NCI-H345 (cell line): ENCODE measurements at regions not wholly inside any gene's neighbourhood (a gene's known extent, or its start where the extent isn't known, plus 50 kb on each side); places are given as distances from the start of the nearest gene placed in this dataset.

Experiments
- DNase-seq: peaks from one replicate; lab custom pipeline; 2025; lab: John Stamatoyannopoulos, UW

- no peak for DNase-seq
Observed at GRCh38 chr10:89829262-89829886, 128.0 kb downstream of the KIF20B start.

DNA sequence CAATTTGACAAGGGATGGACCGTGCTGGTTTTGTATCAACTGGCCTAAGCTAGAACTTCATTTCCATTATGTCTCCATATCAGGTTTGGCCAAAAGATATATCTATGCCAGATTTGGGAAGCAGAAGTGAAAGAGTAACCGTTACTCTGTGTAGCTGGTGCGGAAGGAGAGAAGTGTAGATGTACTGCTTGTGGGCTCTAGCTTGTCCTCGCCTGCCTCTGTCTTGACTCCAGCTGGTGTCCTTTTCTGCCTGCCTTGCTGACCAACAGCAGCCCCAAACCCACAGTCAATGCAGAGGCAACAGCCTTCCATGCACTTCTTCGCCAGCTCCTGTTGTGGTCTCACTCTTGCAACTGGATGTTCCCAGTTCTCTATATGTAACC, 128.5 kb downstream of the KIF20B start:
- DNase-seq: no peak

DNA sequence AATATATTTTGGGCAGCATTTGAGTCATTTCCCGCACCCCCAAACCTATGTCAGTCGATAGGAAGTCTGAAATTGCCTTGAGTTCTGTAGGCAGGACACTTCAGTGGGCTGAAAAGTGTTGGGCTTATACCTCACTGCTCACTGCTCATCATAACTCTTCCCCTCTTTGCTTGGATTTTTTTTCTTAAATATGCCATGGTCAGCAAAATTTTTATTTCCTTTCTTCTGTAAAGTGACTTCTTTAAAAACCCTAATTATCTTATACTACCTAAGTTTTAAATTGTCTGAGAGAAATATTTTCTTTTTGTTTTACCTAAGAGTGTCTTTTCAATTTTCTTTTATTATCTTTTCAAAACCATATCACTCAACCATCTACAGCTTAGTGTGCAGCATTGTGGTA, 129.2 kb downstream of the KIF20B start:
- no peak for DNase-seq

DNA sequence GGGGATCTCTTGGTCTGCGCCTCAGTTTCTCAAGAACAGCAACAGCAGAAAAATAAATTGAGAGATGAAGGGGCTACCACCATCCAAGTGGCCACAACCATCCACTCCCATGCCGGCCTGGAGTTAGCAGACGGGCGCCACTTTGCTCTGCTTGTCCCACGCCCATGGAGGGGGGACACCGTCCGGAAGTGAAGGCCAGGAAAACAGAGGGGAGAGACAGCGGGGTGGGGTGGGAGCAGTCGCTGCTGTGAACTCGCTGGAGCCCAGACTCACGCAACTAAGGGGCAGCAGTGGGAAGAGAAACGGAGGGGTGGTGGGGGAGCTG, 135.4 kb downstream of the KIF20B start:
- no peak for DNase-seq

DNA sequence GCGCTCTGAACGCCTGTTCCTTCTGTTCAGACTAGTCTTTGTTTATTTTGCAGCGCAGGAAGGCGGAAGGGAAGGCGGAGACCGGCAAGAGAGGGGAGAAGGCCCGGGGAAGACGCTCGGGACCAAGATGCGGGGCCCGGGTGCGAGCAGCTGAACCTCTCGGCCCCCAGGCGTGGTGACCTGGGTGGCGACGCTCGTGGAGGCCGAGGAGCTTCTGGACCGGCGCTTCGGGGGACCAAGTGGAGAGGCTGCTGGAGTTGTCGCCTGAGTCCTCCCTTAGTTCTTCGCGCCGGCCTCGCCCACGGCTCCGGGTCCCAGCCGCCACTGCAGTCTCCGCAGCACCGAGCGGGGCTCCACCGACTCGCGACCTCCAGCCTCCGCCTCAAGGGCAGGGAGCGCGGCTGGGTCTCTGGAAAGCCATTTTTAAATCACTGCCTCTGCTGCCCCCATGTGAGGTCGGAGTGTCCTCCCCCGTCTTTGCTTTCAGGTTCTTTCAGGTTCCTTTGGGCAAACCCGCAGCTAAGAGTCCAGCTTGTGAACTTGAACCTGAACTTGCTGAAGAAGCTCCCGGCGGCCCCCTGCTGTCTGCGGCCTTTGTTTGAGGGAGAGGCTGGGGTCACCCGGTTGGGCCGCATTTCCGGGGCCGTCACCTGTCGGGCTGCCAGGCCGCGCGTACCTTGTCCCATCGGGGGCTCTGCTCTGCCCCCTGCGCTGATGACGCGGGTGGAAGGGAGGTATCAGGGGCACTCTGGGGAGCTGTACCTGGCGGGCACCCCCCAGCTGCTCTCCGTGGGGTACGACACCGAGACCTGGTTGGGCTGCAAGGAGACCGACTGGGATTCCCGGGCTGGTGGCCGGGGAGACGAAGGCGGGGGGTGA, 136.0 kb downstream of the KIF20B start:
- no peak for DNase-seq

- DNase-seq: no peak
Observed at GRCh38 chr10:89838044-89838615, 136.7 kb downstream of the KIF20B start.

DNA sequence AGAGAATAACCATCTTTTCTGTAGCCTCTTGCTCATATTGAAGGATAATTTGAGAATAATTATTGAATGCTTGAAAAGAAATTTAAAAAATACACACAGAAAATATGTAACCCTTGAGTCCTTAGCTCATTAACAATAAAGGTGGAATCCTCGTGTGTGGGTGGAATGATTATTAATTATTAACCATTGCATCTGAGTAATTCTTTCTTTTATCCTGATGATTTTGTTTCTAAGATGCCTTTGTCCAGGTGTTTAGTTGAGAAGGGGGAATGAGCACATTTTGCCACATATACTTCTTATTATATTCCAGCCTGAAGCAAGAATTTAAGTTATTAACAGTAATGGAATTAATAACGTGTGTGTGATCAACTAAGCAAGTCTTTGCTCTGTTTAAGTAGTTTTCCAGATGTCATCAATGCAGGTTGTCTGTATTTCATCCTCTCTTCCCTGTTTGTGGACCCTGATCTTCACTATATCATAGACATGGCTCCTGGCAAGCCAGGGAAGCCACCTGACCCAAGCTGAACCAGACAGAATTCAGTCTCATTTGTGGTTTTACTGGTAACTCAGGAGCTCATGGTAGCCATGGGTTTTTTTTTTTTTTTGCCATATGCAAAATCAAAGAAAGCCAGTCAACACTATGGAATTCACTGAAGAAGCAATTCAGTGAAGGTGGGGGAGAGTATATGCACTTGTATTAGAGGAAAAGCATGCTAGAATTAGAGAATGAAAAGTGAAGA, 144.3 kb downstream of the KIF20B start:
- DNase-seq: no peak

GRCh38 chr10:89846281-89846630, 144.9 kb downstream of the KIF20B start:
- DNase-seq: no peak

DNA sequence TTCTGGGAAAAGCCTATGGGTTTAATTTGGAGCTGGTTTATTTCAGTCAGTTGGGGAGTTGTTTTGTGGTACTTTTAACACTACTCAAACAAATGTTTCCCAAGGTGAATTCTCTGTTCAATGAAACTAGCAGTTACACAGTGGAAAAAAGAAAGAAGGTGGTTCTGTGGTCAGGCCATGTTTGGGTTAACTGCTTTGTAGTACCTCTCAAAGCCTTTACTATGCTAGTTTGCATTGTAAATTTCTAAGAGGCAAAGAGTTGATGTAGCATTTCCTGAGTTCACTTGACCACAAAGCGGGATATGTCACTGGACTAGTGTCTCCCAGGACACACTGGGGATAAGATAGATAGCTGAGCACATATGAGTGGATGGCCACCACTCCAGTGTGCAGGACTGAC, 145.4 kb downstream of the KIF20B start:
- no peak for DNase-seq

DNA sequence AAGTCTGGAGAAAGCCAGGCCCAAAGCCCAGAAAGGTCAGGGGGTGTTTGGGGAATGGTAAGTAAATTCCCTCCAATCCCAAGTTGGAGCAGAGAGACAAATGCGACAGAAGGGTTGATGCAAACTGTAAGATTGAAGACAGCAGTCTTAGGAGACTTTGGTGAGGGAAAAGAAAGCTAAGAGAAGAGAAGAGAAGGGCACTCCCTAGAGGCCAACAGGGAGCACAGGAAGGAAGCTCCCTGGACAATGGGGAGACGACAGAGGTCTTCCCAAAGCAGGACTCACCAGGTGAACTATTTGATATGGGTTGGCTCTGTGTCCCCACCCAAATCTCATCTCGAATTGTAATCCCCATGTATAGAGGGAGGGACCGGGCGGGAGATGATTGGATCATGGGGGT, 151.5 kb downstream of the KIF20B start:
- DNase-seq: no peak

- no peak for DNase-seq
Observed at GRCh38 chr10:89853781-89854191, 152.4 kb downstream of the KIF20B start.

- DNase-seq: no peak
Observed at GRCh38 chr10:89857431-89858042, 156.1 kb downstream of the KIF20B start.

- DNase-seq: no peak
Observed at GRCh38 chr10:89861199-89861573, 159.8 kb downstream of the KIF20B start.

GRCh38 chr10:89861584-89862301, 160.4 kb downstream of the KIF20B start:
- DNase-seq: peak; percentile 26

GRCh38 chr10:89867964-89868363, 166.6 kb downstream of the KIF20B start:
- DNase-seq: peak; percentile 3

GRCh38 chr10:89869180-89869579, 167.8 kb downstream of the KIF20B start:
- no peak for DNase-seq

- no peak for DNase-seq
Observed at GRCh38 chr10:89869592-89870156, 168.3 kb downstream of the KIF20B start.

DNA sequence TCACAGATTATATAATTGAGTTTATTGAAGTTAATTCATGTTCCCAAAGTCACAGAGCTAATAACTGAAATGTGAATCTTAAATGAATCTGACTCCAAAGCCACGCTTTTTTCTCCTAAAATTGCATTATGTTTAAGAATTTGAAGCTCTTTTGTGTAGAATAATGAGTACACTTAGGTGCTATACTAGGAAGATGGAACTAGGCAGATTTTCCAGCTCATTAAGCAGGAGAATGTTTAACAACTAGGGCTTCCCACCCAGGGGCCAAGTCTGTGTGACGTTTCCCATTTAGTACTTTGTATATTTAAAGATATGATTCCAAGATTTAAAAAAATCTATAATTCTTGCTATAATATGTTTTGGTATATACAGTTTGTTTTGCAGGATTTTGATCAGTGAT, 169.5 kb downstream of the KIF20B start:
- DNase-seq: no peak

DNA sequence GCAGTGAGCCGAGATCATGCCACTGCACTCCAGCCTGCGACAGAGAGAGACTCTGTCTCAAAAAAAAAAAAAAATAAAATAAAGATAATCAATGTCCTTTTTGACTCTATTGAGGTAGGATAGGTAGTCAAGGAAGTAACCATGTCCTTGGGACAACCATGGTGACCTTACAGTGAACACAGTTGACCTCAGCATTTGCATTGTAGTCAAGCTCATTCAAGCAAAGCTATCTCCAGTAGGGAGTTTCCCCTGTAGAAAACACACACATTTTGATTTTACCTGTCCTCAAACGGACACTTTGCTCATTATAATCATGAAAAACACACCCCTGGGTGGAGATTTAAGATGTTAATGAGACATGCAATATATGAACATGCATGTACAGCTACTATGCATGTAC, 171.7 kb downstream of the KIF20B start:
- DNase-seq: no peak

GRCh38 chr10:89875557-89875956, 174.2 kb downstream of the KIF20B start:
- no peak for DNase-seq

DNA sequence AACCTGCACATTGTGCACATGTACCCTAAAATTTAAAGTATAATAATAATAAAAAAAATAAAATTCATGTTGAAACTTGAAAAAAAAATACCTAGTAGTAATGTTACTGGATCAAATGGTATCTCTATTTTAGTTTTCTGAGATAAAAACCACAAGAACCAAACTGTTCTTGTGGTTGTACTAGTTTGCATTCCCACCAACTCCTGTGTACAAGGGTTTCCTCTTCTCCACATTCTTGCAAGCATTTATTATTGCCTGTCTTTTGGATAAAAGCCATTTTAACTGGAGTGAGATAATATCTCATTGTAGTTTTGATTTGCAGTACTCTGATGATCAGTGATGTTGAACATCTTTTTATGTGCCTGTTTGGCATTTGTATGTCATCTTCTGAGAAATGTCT, 177.7 kb downstream of the KIF20B start:
- no peak for DNase-seq
